GM21526 (cell line): ENCODE measurements at regions not wholly inside any gene's neighbourhood (a gene's known extent, or its start where the extent isn't known, plus 50 kb on each side); places are given as distances from the start of the nearest gene placed in this dataset.
A peak's percentile ranks its signal among the peaks of the same experiment; 100 is the strongest.

ENCODE experiments used
- ATAC-seq: cut with Tn5 transposase; IDR thresholded peaks from one replicate; pipeline ENCODE4 v1.9.1; 2021; ENCODE audit warnings: moderate library complexity; ENCODE audit not compliant: unreplicated experiment, low FRiP score

GRCh38 chr10:60728056-60728455 lies 50.2 kb upstream of the CDK1 start:
- no peak for ATAC-seq

DNA sequence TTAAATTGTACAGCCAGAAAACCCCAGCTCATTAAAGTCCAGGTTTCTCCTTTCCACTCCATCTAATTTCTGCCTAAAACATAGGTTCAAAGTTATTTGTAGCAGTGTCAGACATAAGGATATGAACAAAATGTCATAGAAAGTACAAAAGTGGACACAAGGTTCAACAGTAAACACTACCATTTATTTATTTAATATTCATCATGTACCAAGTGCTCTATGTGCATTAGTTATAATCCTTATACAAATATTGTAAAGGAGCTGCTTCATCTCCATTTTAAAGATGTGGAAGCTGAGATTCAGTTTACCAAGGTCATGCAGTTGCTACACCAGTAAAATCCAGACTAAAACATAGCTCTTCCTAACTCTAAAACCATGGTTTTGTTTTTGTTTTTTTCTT lies 52.0 kb upstream of the CDK1 start:
- ATAC-seq: no peak

DNA sequence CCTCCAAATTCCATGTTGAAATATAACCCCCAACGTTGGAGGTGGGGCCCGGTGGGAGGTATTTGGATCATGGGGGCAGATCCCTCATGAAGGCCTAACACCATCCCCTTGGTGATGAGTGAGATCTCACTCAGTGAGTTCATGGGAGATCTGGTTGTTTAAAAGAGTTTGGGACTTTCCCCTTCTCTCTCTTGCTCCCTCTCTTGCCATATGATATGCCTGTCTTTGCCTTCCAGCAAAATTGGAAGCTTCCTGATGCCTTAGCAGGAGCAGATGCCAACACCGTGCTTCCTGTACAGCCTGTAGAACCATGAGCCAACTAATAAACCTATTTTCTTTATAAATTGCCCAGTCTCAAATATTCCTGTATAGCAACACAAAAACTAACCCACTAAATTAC lies 55.7 kb upstream of the CDK1 start:
- ATAC-seq: no peak

DNA sequence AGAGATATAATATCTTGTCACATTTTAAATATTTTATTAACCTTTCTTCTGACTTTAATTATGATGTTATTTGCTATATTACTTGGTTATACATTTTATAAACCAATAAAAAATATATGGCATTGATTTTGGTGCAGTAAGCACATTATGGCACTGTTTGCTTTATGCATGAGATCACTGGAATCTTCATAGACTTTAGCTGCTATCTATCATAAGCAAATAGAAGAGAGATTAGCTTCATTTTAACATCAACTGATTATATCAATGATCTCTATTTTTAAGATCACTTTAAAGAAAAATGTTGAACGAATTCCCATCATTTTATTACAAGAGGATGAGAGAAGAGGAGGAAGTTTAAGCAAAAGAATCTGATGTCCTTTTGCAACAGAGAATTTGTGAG lies 58.6 kb upstream of the CDK1 start:
- no peak for ATAC-seq

DNA sequence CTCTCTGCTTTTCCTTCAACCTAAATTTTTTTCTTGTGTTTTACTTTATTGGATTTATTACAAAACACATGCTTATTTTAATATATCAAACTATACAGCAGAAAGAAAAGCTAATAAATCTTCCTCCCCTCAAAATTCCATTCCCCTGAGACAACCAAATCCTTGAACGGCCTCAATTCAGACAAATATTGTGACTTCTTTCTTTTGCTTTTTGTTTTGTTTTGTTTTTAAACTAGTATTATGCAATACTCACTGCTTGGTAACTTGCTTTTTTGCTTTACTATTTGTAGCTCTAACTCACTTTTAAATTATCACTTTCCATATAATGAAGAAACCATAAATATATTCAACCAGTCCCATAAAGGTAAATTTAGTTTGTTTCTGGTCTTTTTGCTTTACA lies 59.4 kb upstream of the CDK1 start:
- ATAC-seq: no peak

- peak; percentile 93 for ATAC-seq
Observed at GRCh38 chr10:60717852-60718251, 60.4 kb upstream of the CDK1 start.

DNA sequence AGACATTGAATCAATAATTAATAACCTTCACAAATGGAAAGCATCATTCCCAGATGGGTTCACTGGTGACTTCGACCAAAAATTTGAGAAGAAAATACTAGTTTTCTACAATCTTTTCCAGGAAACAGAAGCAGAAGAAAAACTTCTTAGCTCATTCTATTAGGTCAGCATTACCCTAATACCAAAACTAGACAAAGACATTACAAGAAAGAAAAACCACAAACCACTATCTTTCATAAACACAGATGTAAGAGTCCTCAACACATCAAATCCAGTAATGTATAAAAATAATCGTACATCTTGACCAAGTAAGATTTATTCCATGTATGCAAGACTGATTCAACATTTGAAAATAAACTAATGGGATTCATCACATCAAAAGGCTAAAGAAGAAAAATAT lies 64.0 kb upstream of the CDK1 start:
- no peak for ATAC-seq

GRCh38 chr10:60711496-60711895 lies 66.8 kb upstream of the CDK1 start:
- ATAC-seq: no peak

DNA sequence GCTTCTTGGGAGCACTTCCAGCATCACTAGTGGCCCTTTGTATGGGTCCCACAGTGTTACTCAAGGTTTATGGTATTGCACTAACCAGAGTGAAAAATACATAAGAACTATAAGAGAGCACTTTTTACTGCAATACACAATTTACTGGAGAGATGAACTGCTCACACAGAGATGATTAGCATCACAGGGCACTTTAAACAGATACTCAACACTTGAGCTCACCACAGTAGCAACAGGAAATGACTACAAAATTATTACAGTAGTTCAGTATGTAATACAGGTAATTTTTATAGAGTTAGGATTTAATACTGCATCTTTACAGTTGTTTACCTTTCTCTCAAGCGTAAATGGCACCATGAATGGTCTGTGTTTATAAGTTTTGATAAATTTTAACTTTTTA lies 68.2 kb upstream of the CDK1 start:
- ATAC-seq: no peak

- ATAC-seq: no peak
Observed at GRCh38 chr10:60708666-60709065, 69.6 kb upstream of the CDK1 start.

DNA sequence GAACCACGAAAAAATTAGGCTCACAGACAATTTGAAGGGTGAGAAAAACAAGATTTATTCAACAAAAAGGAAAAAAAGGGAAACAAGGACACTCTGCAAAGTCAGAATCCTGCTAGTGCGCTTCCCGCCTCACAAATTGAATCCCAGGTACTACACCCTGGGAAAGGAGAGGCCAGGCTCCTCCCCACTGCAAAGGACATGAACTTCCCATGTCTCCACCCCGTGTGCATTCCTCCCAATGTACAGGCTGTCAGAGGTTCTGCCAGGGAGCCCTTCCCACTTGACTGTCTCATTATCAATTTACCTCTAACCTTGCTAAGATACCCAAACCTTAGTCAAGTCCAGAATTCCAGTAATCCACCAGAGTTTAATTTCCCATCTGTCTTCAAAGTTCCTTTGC lies 70.4 kb upstream of the CDK1 start:
- no peak for ATAC-seq

DNA sequence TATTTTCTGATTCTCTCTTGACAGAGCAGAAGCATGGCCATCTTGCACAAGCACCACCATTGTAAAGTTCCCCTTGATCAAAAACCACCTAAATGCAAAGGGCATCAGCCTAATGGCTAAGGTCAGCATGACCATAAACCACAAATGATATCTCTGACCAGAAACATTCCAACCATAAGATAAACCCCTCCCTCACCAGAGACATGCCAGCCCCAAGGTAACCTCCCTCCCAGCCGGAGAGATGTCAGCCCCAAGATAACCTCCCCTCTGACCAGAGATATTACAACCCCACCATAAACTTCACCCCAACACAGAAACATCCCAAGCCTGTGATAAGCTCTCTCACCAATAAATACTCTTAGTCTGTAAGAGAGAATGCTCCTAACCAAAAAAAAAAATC lies 72.1 kb upstream of the CDK1 start:
- ATAC-seq: no peak

DNA sequence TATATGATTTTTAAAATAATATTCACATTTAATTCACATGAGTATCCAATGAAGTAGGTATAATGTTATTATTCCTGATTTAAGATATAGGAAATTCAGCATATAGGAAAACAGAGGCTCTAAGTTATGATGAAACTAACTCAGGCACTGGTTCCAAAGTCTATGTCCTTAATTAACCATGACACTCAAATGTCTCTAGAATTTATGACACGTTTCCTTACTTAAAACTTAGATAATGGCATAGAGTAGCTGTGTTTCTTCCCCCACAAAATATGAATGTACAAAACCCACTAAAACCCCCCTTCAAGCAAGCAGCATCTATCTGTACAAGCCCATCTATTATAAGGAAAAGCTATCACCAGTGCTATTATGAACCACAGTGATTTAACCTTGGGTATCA lies 72.9 kb upstream of the CDK1 start:
- no peak for ATAC-seq

DNA sequence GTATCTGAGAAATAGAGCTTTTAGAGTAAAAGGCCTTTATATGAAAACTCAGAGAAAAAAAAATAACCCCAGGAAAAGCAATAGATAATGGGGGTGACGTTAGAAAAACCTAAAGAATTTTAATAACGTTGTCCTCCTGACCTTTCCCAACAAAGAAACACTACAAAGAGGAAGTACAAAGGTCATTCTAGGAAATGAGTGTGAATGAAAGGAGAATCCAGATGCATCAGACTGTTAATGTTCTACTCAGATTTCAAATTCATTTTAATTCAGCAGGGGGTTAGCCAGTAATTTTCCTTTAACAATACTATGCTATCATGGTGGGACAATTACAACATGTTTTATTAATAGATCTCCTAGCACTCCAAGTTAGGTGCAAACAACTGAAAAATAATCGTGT lies 73.8 kb upstream of the CDK1 start:
- no peak for ATAC-seq

- ATAC-seq: no peak
Observed at GRCh38 chr10:60703266-60704041, 74.8 kb upstream of the CDK1 start.

DNA sequence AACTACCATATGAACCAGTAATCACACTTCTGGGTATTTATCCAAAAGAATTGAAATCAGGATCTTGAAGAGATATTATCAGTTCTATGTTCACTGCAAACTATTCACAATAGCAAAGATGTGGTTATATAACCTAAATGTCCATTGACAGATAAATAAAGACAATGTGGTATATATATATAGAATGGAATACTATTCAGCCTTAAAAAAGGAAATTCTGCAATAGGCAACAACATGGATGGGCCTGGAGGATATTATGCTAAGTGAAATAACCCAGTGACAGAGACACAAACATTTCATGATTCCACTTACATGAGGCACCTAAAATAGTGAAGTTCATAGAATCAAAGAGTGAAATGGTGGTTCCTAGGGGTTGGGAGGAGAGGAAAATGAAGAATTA lies 90.6 kb upstream of the CDK1 start:
- no peak for ATAC-seq

GRCh38 chr10:60684091-60684490 lies 94.2 kb upstream of the CDK1 start:
- no peak for ATAC-seq

GRCh38 chr10:60681103-60681502 lies 97.2 kb upstream of the CDK1 start:
- ATAC-seq: no peak

DNA sequence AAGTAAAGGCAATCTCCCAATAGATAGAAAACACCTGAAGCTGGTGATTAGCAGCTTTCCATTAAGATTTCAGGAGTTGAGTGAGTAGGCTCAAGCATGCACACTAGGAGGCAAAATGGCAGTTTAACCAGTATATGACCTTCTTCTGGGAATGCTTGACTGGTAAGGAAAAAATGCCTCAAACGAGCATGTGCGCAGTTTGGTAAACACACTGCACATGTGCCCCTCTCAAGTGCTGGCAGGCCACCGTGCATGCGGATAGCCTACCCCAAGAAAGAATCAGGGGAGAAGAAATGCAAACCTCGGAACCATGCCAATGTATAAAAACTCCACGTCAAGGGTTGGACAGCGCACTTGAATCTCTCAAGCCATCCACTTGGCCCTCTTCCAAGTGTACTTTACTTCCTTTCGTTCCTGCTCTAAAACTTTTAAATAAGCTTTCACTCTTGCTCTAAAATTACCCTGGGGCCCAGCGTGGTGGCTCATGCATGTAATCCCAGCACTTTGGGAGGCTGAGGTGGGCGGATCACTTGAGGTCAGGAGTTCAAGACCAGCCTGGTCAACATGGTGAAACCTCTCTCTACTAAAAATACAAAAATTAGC lies 98.8 kb upstream of the CDK1 start:
- no peak for ATAC-seq

DNA sequence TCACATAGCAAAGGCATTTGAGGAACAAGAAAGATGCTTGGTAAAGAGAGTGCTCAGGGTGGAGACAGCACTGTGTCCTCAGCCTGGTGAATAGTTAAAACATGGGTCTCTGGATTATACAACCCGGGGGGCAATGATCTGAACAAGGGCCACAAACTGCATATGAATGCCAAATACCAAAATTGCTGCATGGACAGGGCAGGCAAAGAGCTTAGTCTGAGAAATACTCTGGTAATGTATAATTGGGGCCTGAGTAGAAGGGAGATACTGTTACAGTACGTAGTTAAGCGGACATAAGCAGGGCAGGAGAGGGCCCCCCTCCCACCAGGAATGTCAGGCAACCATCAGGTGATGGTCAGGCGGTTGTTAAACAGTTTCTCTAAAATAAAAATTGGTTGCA lies 99.3 kb upstream of the CDK1 start:
- no peak for ATAC-seq

DNA sequence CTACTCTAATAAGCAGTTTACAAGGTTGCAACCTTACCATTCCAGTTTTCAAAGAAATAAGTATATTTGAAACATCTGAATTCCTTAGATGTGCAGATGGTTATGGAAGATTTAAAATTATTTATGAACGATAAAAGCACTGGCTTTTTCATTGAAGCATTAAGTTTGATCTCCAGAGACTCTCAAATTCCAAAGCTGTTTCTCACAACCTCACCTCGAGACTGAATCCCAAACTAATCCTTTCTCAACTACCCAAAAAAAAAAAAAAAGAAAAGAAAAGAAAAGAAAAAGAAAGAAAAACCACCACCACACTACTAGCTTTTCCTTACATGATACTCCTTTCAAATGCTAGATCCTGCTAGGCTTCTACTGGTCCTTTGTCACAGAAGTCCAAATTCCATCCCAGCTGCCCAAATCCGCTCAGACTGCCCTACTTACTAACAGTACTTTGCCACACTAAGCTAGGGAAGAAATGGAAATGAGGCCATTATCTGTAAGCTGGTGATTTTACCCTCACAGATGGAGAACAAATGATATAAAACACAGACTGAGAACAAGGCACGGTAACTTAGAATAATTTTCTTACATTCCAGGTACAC lies 100.6 kb upstream of the CDK1 start:
- ATAC-seq: no peak

GRCh38 chr10:60675236-60675635 lies 103.0 kb upstream of the CDK1 start:
- ATAC-seq: no peak
